ENCODE measurements at regions not wholly inside any gene's neighbourhood (a gene's known extent, or its start where the extent isn't known, plus 50 kb on each side); places are given as distances from the start of the nearest gene placed in this dataset.

- no peaks in the 10 kb centered on the region for H3K36me3 ChIP-seq (ENCODE audit: control insufficient read depth in 4 of 4, insufficient read depth in 4 of 4, low read length in 3 of 4)
- no peak overlapping the region for H3K27ac ChIP-seq (ENCODE audit: insufficient read depth in 1 of 2, low read depth in 1 of 2, low read length in 2 of 2, poor library complexity in 1 of 2, severe bottlenecking in 2 of 2)
- no peak overlapping the region for H3K4me3 ChIP-seq (ENCODE audit: control insufficient read depth in 1 of 7, extremely low read depth in 1 of 7, insufficient read depth in 4 of 7, low read depth in 2 of 7, low read length in 6 of 7)
- ChIA-PET POLR2A (no interaction called here), CTCF (no interaction called here)
- no peak for DNase-seq
- H3K9me3 ChIP-seq (ENCODE audit: control extremely low read depth in 1 of 5, control insufficient read depth in 4 of 5, insufficient read depth in 2 of 5, low read depth in 1 of 5, low read length in 4 of 5) = no peaks in the 10 kb centered on the region
- H3K4me1 ChIP-seq (ENCODE audit: control extremely low read depth in 1 of 4, control insufficient read depth in 4 of 4, insufficient read depth in 4 of 4, low read length in 3 of 4) = peaks cover 0 to 4% (median 0%) of the 10 kb centered on the region in 4 experiments
- no CpG with 5 or more reads among the region's 3 CpGs for WGBS (ENCODE audit: insufficient coverage)
- no peaks in the 10 kb centered on the region for H3K27me3 ChIP-seq (replicated peaks in 2 of 5; ENCODE audit: control insufficient read depth in 4 of 5, insufficient read depth in 5 of 5, low read length in 4 of 5)
Measured at GRCh38 chr13:110008816-110009215, 222.4 kb upstream of the IRS2 start.

- Histone ChIP-seq H3K4me3 (ENCODE audit: control insufficient read depth in 1 of 7, extremely low read depth in 1 of 7, insufficient read depth in 4 of 7, low read depth in 2 of 7, low read length in 6 of 7) (no peak overlapping the region), H3K27me3 (replicated peaks in 2 of 5; ENCODE audit: control insufficient read depth in 4 of 5, insufficient read depth in 5 of 5, low read length in 4 of 5) (no peaks in the 10 kb centered on the region), H3K36me3 (ENCODE audit: control insufficient read depth in 4 of 4, insufficient read depth in 4 of 4, low read length in 3 of 4) (no peaks in the 10 kb centered on the region), H3K4me1 (ENCODE audit: control extremely low read depth in 1 of 4, control insufficient read depth in 4 of 4, insufficient read depth in 4 of 4, low read length in 3 of 4) (no peaks in the 10 kb centered on the region), H3K9me3 (ENCODE audit: control extremely low read depth in 1 of 5, control insufficient read depth in 4 of 5, insufficient read depth in 2 of 5, low read depth in 1 of 5, low read length in 4 of 5) (no peaks in the 10 kb centered on the region), H3K27ac (ENCODE audit: insufficient read depth in 1 of 2, low read depth in 1 of 2, low read length in 2 of 2, poor library complexity in 1 of 2, severe bottlenecking in 2 of 2) (no peak overlapping the region)
- DNase-seq = no peak
- ChIA-PET POLR2A (interaction anchor here (0.6 kb wide), 1 partner anchor 370 kb away, joined by 3 read pairs; no protein-coding TSS in a partner anchor), CTCF (no interaction called here)
- WGBS (ENCODE audit: insufficient coverage) = 91% methylated on average over 8 of the region's 8 CpGs
Measured at GRCh38 chr13:110006304-110006703, 219.9 kb upstream of the IRS2 start.

- Histone ChIP-seq H3K9me3 (ENCODE audit: control extremely low read depth in 1 of 5, control insufficient read depth in 4 of 5, insufficient read depth in 2 of 5, low read depth in 1 of 5, low read length in 4 of 5) (no peaks in the 10 kb centered on the region), H3K4me3 (ENCODE audit: control insufficient read depth in 1 of 7, extremely low read depth in 1 of 7, insufficient read depth in 4 of 7, low read depth in 2 of 7, low read length in 6 of 7) (no peak overlapping the region), H3K27ac (ENCODE audit: insufficient read depth in 1 of 2, low read depth in 1 of 2, low read length in 2 of 2, poor library complexity in 1 of 2, severe bottlenecking in 2 of 2) (no peak overlapping the region), H3K36me3 (ENCODE audit: control insufficient read depth in 4 of 4, insufficient read depth in 4 of 4, low read length in 3 of 4) (no peaks in the 10 kb centered on the region), H3K27me3 (replicated peaks in 2 of 5; ENCODE audit: control insufficient read depth in 4 of 5, insufficient read depth in 5 of 5, low read length in 4 of 5) (no peaks in the 10 kb centered on the region), H3K4me1 (ENCODE audit: control extremely low read depth in 1 of 4, control insufficient read depth in 4 of 4, insufficient read depth in 4 of 4, low read length in 3 of 4) (no peaks in the 10 kb centered on the region)
- WGBS (ENCODE audit: insufficient coverage) = 100% methylated on average over 1 of the region's 2 CpGs
- CTCF ChIA-PET = no interaction called here
- POLR2A ChIA-PET = no interaction called here
- DNase-seq = no peak
Measured at GRCh38 chr13:110005563-110005962, 219.2 kb upstream of the IRS2 start.

- 100% methylated on average over 1 of the region's 2 CpGs for WGBS (ENCODE audit: insufficient coverage)
- Histone ChIP-seq H3K9me3 (ENCODE audit: control extremely low read depth in 1 of 5, control insufficient read depth in 4 of 5, insufficient read depth in 2 of 5, low read depth in 1 of 5, low read length in 4 of 5) (no peaks in the 10 kb centered on the region), H3K4me3 (ENCODE audit: control insufficient read depth in 1 of 7, extremely low read depth in 1 of 7, insufficient read depth in 4 of 7, low read depth in 2 of 7, low read length in 6 of 7) (no peak overlapping the region), H3K27me3 (replicated peaks in 2 of 5; ENCODE audit: control insufficient read depth in 4 of 5, insufficient read depth in 5 of 5, low read length in 4 of 5) (no peaks in the 10 kb centered on the region), H3K27ac (ENCODE audit: insufficient read depth in 1 of 2, low read depth in 1 of 2, low read length in 2 of 2, poor library complexity in 1 of 2, severe bottlenecking in 2 of 2) (no peak overlapping the region), H3K36me3 (ENCODE audit: control insufficient read depth in 4 of 4, insufficient read depth in 4 of 4, low read length in 3 of 4) (no peaks in the 10 kb centered on the region), H3K4me1 (ENCODE audit: control extremely low read depth in 1 of 4, control insufficient read depth in 4 of 4, insufficient read depth in 4 of 4, low read length in 3 of 4) (peaks cover 0 to 6% (median 3%) of the 10 kb centered on the region in 4 experiments)
- CTCF ChIA-PET = no interaction called here
- DNase-seq = no peak
- POLR2A ChIA-PET = no interaction called here
Measured at GRCh38 chr13:110004814-110005213, 218.4 kb upstream of the IRS2 start.

- ChIA-PET POLR2A (no interaction called here), CTCF (no interaction called here)
- H3K4me1 ChIP-seq (ENCODE audit: control extremely low read depth in 1 of 4, control insufficient read depth in 4 of 4, insufficient read depth in 4 of 4, low read length in 3 of 4) = peaks cover 3 to 16% (median 11%) of the 10 kb centered on the region in 4 experiments
- H3K27ac ChIP-seq (ENCODE audit: insufficient read depth in 1 of 2, low read depth in 1 of 2, low read length in 2 of 2, poor library complexity in 1 of 2, severe bottlenecking in 2 of 2) = no peak overlapping the region
- 95% methylated on average over 3 of the region's 7 CpGs for WGBS (ENCODE audit: insufficient coverage)
- DNase-seq = no peak
- H3K27me3 ChIP-seq (replicated peaks in 2 of 5; ENCODE audit: control insufficient read depth in 4 of 5, insufficient read depth in 5 of 5, low read length in 4 of 5) = no peaks in the 10 kb centered on the region
- H3K36me3 ChIP-seq (ENCODE audit: control insufficient read depth in 4 of 4, insufficient read depth in 4 of 4, low read length in 3 of 4) = no peaks in the 10 kb centered on the region
- no peaks in the 10 kb centered on the region for H3K9me3 ChIP-seq (ENCODE audit: control extremely low read depth in 1 of 5, control insufficient read depth in 4 of 5, insufficient read depth in 2 of 5, low read depth in 1 of 5, low read length in 4 of 5)
- no peak overlapping the region for H3K4me3 ChIP-seq (ENCODE audit: control insufficient read depth in 1 of 7, extremely low read depth in 1 of 7, insufficient read depth in 4 of 7, low read depth in 2 of 7, low read length in 6 of 7)
Measured at GRCh38 chr13:110001670-110002275, 215.4 kb upstream of the IRS2 start.

- ChIA-PET CTCF (no interaction called here), POLR2A (no interaction called here)
- Histone ChIP-seq H3K9me3 (ENCODE audit: control extremely low read depth in 1 of 5, control insufficient read depth in 4 of 5, insufficient read depth in 2 of 5, low read depth in 1 of 5, low read length in 4 of 5) (no peaks in the 10 kb centered on the region), H3K36me3 (ENCODE audit: control insufficient read depth in 4 of 4, insufficient read depth in 4 of 4, low read length in 3 of 4) (no peaks in the 10 kb centered on the region), H3K4me1 (ENCODE audit: control extremely low read depth in 1 of 4, control insufficient read depth in 4 of 4, insufficient read depth in 4 of 4, low read length in 3 of 4) (peaks cover 3 to 16% (median 11%) of the 10 kb centered on the region in 4 experiments), H3K27me3 (replicated peaks in 2 of 5; ENCODE audit: control insufficient read depth in 4 of 5, insufficient read depth in 5 of 5, low read length in 4 of 5) (no peaks in the 10 kb centered on the region), H3K27ac (ENCODE audit: insufficient read depth in 1 of 2, low read depth in 1 of 2, low read length in 2 of 2, poor library complexity in 1 of 2, severe bottlenecking in 2 of 2) (no peak overlapping the region), H3K4me3 (ENCODE audit: control insufficient read depth in 1 of 7, extremely low read depth in 1 of 7, insufficient read depth in 4 of 7, low read depth in 2 of 7, low read length in 6 of 7) (no peak overlapping the region)
- no peak for DNase-seq
- 99% methylated on average over 10 of the region's 12 CpGs for WGBS (ENCODE audit: insufficient coverage)
Measured at GRCh38 chr13:110000534-110001345, 214.4 kb upstream of the IRS2 start.

GRCh38 chr13:109999659-110000533, 213.5 kb upstream of the IRS2 start:
- H3K4me1 ChIP-seq (ENCODE audit: control extremely low read depth in 1 of 4, control insufficient read depth in 4 of 4, insufficient read depth in 4 of 4, low read length in 3 of 4) = peaks cover 3 to 16% (median 11%) of the 10 kb centered on the region in 4 experiments
- peak overlapping the region in 1 of 7 experiments; percentile 27 for H3K4me3 ChIP-seq (ENCODE audit: control insufficient read depth in 1 of 7, extremely low read depth in 1 of 7, insufficient read depth in 4 of 7, low read depth in 2 of 7, low read length in 6 of 7)
- H3K36me3 ChIP-seq (ENCODE audit: control insufficient read depth in 4 of 4, insufficient read depth in 4 of 4, low read length in 3 of 4) = no peaks in the 10 kb centered on the region
- DNase-seq = no peak
- H3K27me3 ChIP-seq (replicated peaks in 2 of 5; ENCODE audit: control insufficient read depth in 4 of 5, insufficient read depth in 5 of 5, low read length in 4 of 5) = no peaks in the 10 kb centered on the region
- ChIA-PET POLR2A (no interaction called here), CTCF (no interaction called here)
- WGBS (ENCODE audit: insufficient coverage) = 86% methylated on average over 21 of the region's 21 CpGs
- no peaks in the 10 kb centered on the region for H3K9me3 ChIP-seq (ENCODE audit: control extremely low read depth in 1 of 5, control insufficient read depth in 4 of 5, insufficient read depth in 2 of 5, low read depth in 1 of 5, low read length in 4 of 5)
- H3K27ac ChIP-seq (ENCODE audit: insufficient read depth in 1 of 2, low read depth in 1 of 2, low read length in 2 of 2, poor library complexity in 1 of 2, severe bottlenecking in 2 of 2) = no peak overlapping the region
